Panc1 (cell line): ENCODE measurements at regions not wholly inside any gene's neighbourhood (a gene's known extent, or its start where the extent isn't known, plus 50 kb on each side); places are given as distances from the start of the nearest gene placed in this dataset.

ENCODE experiments used
- CTCF ChIP-seq: fragments of 450-650 bp; IDR thresholded peaks from 2 replicates; pipeline ENCODE4 v1.5.1; 2017; ENCODE audit warnings: mild to moderate bottlenecking
- POLR2AphosphoS5 ChIP-seq: IDR thresholded peaks from 2 replicates; pipeline ENCODE4 v1.6.1; 2012; ENCODE audit warnings: mild to moderate bottlenecking, low read depth, low read length, moderate library complexity
- SIN3A ChIP-seq: IDR thresholded peaks from 2 replicates; pipeline ENCODE4 v1.6.1; 2012; ENCODE audit warnings: low read depth, mild to moderate bottlenecking, low read length, moderate library complexity, borderline replicate concordance; ENCODE audit not compliant: insufficient read depth

- TF ChIP-seq CTCF (no peak), POLR2AphosphoS5 (no peak), SIN3A (no peak)
Measured at GRCh38 chr15:95457520-95457919, 873.0 kb upstream of the NR2F2 start.
